ENCODE measurements at regions not wholly inside any gene's neighbourhood (a gene's known extent, or its start where the extent isn't known, plus 50 kb on each side); places are given as distances from the start of the nearest gene placed in this dataset.

DNA sequence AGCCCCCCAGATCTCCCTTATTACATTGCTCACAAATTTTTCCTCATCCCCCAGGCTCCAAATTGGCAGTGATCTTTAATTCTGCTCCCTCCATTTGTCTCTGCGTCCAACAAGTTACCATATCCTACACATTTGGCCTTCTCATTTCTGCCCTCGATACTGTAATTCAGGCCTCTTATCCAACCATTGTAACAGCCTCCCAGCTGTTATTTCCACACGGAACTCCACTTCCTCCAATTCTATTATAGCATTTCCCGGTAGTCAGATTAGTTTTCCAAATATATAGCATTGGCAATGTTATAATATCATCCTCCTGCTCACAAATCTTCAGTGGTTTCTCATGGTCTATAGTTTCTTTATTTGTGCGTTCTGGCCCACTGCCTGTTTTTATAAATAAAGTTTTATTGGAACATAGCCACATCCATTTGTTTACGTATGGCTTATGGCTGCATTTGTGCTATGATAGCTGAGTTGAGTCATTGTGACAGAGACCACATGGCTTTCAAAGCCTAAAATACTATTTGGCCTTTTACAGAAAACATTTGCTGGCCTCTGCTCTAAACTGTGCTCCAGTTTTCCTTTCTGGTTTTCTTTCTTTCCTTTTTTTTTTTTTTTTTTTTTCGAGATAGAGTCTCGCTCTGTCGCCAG lies 126.5 kb upstream of the ZNF438 start:
- TF ChIP-seq, protein P1, sequence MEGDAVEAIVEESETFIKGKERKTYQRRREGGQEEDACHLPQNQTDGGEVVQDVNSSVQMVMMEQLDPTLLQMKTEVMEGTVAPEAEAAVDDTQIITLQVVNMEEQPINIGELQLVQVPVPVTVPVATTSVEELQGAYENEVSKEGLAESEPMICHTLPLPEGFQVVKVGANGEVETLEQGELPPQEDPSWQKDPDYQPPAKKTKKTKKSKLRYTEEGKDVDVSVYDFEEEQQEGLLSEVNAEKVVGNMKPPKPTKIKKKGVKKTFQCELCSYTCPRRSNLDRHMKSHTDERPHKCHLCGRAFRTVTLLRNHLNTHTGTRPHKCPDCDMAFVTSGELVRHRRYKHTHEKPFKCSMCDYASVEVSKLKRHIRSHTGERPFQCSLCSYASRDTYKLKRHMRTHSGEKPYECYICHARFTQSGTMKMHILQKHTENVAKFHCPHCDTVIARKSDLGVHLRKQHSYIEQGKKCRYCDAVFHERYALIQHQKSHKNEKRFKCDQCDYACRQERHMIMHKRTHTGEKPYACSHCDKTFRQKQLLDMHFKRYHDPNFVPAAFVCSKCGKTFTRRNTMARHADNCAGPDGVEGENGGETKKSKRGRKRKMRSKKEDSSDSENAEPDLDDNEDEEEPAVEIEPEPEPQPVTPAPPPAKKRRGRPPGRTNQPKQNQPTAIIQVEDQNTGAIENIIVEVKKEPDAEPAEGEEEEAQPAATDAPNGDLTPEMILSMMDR (IDR thresholded peaks at IDR 0.05) = no peak
- TF ChIP-seq EP300 (IDR thresholded peaks at IDR 0.05) (no peak), POLR2AphosphoS5 (IDR thresholded peaks at IDR 0.05) (peak in 1 of 2 donors; percentile 18), POLR2A (IDR thresholded peaks at IDR 0.05; ENCODE audit: low read depth) (no peak)

Measured in esophagus muscularis mucosa (tissue), 4 donors.